Parathyroid adenoma (tissue), 2 donors: ENCODE measurements at regions not wholly inside any gene's neighbourhood (a gene's known extent, or its start where the extent isn't known, plus 50 kb on each side); places are given as distances from the start of the nearest gene placed in this dataset.

Source experiments
- H2AFZ ChIP-seq: fragments of 300-600 bp; sonication (generic); one replicate; pipeline ENCODE4 v1.7.0; 2017; ENCODE audit warnings: antibody characterized with exemption, mild to moderate bottlenecking
- H3K27ac ChIP-seq: fragments of 300-600 bp; sonication (generic); one replicate; pipeline ENCODE4 v1.7.0; 2017
- H3K27me3 ChIP-seq: fragments of 300-600 bp; sonication (generic); one replicate; pipeline ENCODE4 v1.7.0; 2017; ENCODE audit warnings: low read length; ENCODE audit not compliant: control insufficient read depth, insufficient read depth
- H3K36me3 ChIP-seq: fragments of 300-600 bp; sonication (generic); one replicate; pipeline ENCODE4 v1.7.0; 2017; ENCODE audit warnings: low read length; ENCODE audit not compliant: control insufficient read depth, insufficient read depth
- H3K4me1 ChIP-seq: fragments of 300-600 bp; sonication (generic); one replicate; pipeline ENCODE4 v1.7.0; 2017; ENCODE audit warnings: control low read depth
- H3K4me2 ChIP-seq: fragments of 300-600 bp; sonication (generic); one replicate; pipeline ENCODE4 v1.7.0; 2017; ENCODE audit warnings: low read length
- H3K4me3 ChIP-seq: fragments of 300-600 bp; sonication (generic); one replicate; pipeline ENCODE4 v1.7.0; 2017; ENCODE audit warnings: low read depth, low read length
- H3K79me2 ChIP-seq: fragments of 300-600 bp; sonication (generic); one replicate; pipeline ENCODE4 v1.7.0; 2017; ENCODE audit warnings: control low read depth
- H3K9ac ChIP-seq: fragments of 300-600 bp; sonication (generic); one replicate; pipeline ENCODE4 v1.7.0; 2017; ENCODE audit warnings: mild to moderate bottlenecking
- H3K9me3 ChIP-seq: fragments of 300-600 bp; sonication (generic); one replicate; pipeline ENCODE4 v1.7.0; 2017; ENCODE audit warnings: low read length; ENCODE audit not compliant: control insufficient read depth
- CTCF ChIP-seq: fragments of 300-600 bp; sonication (generic); IDR thresholded peaks from one replicate; pipeline ENCODE4 v1.7.0; 2017; ENCODE audit warnings: antibody characterized with exemption, mild to moderate bottlenecking
- donor health status: primary hyperparathyroidism.

GRCh38 chr10:107418085-107418806 lies 253.7 kb upstream of the SORCS1 start:
- H3K4me2 ChIP-seq, result no peak overlapping the region
- no peaks in the 10 kb centered on the region for H3K36me3 ChIP-seq
- H3K9me3 ChIP-seq, result no peaks in the 10 kb centered on the region
- no peak overlapping the region for H2AFZ ChIP-seq
- H3K4me1 ChIP-seq, result no peaks in the 10 kb centered on the region
- H3K4me3 ChIP-seq, result no peak overlapping the region
- no peak overlapping the region for H3K9ac ChIP-seq
- TF ChIP-seq CTCF, result no peak
- H3K27me3 ChIP-seq, result no peaks in the 10 kb centered on the region
- no peak overlapping the region for H3K27ac ChIP-seq
- H3K79me2 ChIP-seq, result no peaks in the 10 kb centered on the region

- Histone ChIP-seq H3K36me3 (no peaks in the 10 kb centered on the region), H3K4me3 (no peak overlapping the region), H3K4me2 (no peak overlapping the region), H3K79me2 (no peaks in the 10 kb centered on the region), H3K4me1 (no peaks in the 10 kb centered on the region), H3K27me3 (no peaks in the 10 kb centered on the region), H3K9ac (no peak overlapping the region), H2AFZ (no peak overlapping the region), H3K9me3 (no peaks in the 10 kb centered on the region), H3K27ac (no peak overlapping the region)
- TF ChIP-seq CTCF, result no peak
Observed at GRCh38 chr10:107417446-107417845, 252.9 kb upstream of the SORCS1 start.

- Histone ChIP-seq H3K4me2 (no peak overlapping the region), H3K79me2 (no peaks in the 10 kb centered on the region), H3K27ac (no peak overlapping the region), H3K9ac (no peak overlapping the region), H3K9me3 (no peaks in the 10 kb centered on the region), H2AFZ (no peak overlapping the region), H3K36me3 (no peaks in the 10 kb centered on the region), H3K27me3 (no peaks in the 10 kb centered on the region), H3K4me3 (no peak overlapping the region), H3K4me1 (no peaks in the 10 kb centered on the region)
- TF ChIP-seq CTCF, result no peak
Observed at GRCh38 chr10:107415446-107415845, 250.9 kb upstream of the SORCS1 start.

- no peaks in the 10 kb centered on the region for H3K79me2 ChIP-seq
- H3K9me3 ChIP-seq, result no peaks in the 10 kb centered on the region
- H3K4me3 ChIP-seq, result no peak overlapping the region
- no peak overlapping the region for H3K4me2 ChIP-seq
- H3K9ac ChIP-seq, result no peak overlapping the region
- no peaks in the 10 kb centered on the region for H3K4me1 ChIP-seq
- H3K36me3 ChIP-seq, result no peaks in the 10 kb centered on the region
- H2AFZ ChIP-seq, result no peak overlapping the region
- H3K27ac ChIP-seq, result no peak overlapping the region
- no peak for TF ChIP-seq CTCF
- H3K27me3 ChIP-seq, result no peaks in the 10 kb centered on the region
Observed at GRCh38 chr10:107413971-107414370, 249.5 kb upstream of the SORCS1 start.

- no peaks in the 10 kb centered on the region for H3K4me1 ChIP-seq
- no peaks in the 10 kb centered on the region for H3K79me2 ChIP-seq
- no peak for TF ChIP-seq CTCF
- no peak overlapping the region for H3K4me2 ChIP-seq
- no peaks in the 10 kb centered on the region for H3K27me3 ChIP-seq
- H3K36me3 ChIP-seq, result no peaks in the 10 kb centered on the region
- no peak overlapping the region for H3K27ac ChIP-seq
- H2AFZ ChIP-seq, result no peak overlapping the region
- no peak overlapping the region for H3K4me3 ChIP-seq
- H3K9ac ChIP-seq, result no peak overlapping the region
- no peaks in the 10 kb centered on the region for H3K9me3 ChIP-seq
Observed at GRCh38 chr10:107409522-107409921, 245.0 kb upstream of the SORCS1 start.
